Activated CD4-positive, CD25-positive, alpha-beta regulatory T cell treated with anti-CD3 and anti-CD28 coated beads, Interleukin-2, amount 50 U/mL, for 16 hours (primary cell): ENCODE measurements at regions not wholly inside any gene's neighbourhood (a gene's known extent, or its start where the extent isn't known, plus 50 kb on each side); places are given as distances from the start of the nearest gene placed in this dataset.

Experiments used
- DNase-seq: peaks from one replicate; pipeline ENCODE4 v3.0.0-alpha.2; 2020; ENCODE audit warnings: low read depth, low spot score

DNA sequence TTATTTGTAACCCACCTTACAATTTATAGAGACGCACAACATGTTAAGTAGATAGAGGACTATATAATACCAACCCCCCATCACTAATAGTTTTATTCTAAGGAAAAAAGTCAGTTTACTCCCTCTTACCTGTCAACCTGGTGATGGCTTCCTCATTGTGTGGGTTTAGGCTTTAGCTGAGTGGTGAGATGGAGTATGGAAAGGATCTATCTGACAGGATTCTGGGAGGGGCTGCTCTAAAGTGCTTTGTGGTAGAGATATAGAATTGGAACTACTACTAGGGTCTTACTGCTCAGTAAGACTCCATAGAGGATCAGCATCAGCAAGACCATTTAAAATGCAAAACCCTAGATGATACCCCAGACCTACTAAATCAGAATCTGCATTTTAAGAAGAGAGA lies 82.1 kb upstream of the IFNE start:
- no peak for DNase-seq

DNA sequence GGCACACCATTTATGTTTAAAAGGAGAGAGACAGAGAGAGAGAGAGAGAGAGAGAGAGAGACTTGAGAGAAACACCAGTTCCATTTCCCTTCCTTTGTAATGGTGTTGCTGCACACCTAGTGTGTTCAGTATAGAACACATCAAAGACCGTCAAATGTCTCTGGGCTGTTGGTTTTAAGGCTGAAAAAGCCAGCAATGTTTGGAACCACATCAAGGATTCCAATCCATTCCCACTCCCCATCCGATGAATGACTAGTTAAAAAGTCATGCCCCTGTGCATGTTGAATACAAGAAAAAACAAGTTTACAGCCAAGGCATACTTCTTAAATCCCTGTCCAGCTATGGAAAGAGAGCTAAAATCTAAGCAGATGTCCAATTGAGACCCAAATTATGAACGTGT lies 83.0 kb upstream of the IFNE start:
- no peak for DNase-seq

DNA sequence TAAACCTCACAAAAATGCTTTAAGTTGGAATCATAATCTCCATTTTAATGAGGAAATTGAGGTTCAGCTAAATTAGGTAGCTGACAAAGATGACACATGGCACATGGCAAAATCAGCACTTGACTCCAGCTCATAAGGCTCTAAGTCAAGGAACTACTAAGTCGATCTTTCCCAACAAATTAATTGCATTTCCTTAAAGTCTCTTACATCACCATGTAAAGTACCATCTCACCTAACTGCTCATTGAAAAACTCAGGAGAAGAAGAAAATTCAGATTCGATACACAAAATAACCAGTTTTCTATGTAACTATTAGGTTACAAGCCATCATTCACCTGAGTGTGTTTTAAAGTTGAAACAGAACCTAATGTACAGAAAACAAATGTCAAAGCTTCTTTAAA lies 85.8 kb upstream of the IFNE start:
- DNase-seq = no peak

DNA sequence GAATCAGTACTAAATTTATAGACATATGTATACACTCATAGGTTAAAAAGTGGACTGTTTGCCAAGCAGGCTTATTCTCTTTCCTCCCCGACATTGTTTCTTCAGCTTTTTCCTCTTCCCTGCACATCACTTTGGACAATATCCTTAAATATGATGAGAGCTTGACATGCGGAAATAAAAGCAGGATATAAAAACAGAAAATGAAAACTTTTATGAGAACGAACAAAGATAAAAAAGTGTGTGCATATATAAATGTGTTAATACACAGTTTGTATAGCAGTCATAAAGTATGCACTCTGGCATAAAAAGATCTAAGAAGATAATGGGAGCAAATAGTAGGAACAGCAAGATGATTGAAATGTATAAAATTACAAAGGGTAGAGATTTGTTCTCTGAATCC lies 86.4 kb upstream of the IFNE start:
- DNase-seq = no peak

DNA sequence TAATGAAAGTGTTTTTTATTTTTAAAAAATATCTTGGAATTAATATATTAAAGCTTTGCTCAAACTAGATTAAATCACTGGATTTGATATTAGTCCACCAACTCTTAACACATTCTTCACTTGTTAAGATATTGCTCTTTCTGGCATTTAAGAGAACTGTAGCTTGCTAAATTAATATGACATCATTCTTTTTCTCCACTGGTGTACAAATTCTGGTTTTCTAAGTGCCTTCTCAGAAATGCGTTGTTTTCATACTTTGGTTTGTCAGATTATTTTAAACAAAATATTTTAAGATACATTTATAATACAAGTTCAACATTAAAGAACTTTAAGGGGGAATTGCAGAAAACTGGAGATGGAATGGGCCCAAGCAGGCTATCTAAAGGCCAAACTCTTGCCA lies 87.6 kb upstream of the IFNE start:
- DNase-seq = no peak

DNA sequence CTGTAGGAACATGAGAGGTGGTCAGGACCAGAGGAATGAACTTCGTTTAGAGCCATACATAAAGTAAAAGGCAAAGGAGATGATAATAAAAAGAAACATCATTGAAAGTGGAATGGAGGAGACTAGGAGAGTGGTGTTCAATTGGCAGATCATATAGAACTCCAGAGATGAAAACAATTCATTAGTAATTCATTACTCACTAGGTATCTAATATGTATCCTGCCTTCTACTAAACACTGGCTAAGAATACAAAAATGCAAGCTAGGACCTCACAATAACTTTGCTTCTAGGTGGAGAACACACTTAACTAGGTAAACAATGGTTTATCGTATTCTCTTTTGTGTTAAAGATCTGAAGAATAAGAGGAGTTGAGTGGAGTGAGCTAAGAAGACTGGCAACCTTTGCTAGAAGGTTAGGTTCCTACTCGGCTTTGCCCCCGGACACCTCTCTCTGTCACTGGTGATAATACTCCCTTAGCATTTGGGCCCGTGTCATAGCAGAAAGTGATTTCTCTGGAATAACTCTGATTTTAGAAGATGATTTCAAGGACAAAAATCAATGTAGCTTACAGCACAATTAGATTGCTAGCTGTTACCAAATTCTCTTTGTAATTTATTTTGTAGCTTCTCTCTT lies 88.6 kb upstream of the IFNE start:
- DNase-seq = no peak

DNA sequence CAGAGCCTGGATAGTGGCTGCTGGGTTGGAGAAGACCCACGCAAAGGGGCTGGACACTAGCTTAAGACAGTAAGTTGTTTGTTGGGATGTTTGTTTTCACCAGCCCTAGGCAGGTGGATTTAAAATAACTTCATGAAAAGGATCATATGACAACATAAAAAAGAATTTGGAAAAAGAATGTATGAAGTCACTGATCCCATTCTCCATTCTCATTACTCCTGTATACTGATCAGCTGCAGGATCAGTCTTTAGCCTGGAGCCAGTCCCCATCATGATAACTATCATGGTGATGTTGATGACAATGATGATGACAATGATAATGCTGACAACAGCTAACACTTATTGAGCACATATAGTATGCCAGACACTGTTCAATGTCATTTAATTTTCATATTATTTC lies 92.1 kb upstream of the IFNE start:
- DNase-seq = no peak

DNA sequence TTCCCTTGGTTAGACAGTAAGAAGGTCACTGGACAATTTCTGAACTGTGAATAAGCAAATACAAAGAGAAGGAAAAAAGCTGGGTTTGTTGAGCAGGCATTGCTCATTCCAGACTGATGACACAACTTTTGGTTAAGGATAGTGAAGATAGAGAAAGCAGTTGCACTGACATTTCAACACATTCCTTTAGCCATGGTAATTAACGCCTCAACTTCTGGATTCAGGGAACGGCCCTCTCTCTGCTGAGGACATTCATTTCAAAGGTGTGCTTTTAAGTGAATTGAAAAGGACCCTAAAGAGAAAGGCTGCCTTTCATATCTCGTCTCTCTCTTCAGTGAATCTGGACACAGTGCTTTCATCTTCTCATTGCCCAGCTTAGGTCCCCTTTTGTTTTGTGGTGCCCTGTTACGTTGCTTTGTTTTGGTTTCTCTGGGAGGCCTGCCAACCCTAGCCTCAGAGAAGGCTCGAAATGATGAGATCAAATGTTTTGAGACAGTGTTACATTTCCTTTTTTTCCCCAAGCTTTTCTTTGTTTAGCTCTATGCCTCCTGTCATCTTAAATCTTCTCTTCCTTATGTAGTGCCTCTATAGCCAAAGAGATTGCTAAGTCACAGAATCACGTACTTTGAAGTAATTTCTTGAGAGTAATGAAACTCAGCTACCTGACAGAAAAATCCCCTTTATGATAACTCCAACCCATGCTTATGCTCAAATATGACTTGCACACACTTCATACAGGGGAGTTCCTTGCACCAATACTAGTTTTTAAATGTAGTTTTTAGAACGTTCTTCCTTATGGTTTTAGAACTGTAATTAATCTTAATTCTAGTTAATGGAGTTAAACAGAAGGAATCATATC lies 94.4 kb upstream of the IFNE start:
- no peak for DNase-seq

DNA sequence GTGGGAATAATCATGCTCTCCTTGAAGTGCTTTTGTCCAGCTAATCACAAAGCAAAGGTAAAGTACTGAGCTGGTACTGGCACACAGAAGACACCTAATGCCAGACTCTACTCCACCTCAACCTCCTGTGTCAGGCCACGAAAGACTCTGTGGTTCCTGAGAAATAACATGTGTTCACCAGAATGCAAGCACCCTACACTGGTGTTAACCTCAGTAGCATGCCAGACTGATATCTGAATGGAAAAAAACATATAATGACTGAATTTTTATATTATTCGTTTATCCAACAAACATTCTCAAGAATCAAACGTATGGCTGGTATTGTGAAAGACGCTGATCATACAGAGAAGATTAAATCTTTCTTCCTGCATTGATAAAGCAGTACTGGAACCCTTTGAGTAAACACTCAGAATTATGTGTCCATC lies 97.1 kb upstream of the IFNE start:
- DNase-seq = no peak

DNA sequence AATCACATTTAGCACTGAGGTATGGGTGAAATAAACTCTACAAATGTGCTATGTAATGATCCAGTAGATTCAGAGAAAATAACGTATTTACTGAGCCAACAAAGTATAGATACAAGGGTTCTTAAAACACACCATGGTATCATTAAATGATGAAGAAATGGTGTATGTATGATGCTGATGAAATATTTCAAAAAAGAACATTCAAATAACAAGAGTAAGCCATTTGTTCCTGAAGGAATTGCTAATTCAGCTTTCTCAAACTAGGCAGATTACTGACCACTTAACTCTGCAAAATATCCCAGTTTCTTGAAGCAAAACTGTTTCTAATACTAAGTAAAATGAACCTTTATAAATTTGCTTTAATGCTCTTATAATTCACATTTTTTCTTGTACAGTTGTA lies 97.6 kb upstream of the IFNE start:
- DNase-seq = no peak

DNA sequence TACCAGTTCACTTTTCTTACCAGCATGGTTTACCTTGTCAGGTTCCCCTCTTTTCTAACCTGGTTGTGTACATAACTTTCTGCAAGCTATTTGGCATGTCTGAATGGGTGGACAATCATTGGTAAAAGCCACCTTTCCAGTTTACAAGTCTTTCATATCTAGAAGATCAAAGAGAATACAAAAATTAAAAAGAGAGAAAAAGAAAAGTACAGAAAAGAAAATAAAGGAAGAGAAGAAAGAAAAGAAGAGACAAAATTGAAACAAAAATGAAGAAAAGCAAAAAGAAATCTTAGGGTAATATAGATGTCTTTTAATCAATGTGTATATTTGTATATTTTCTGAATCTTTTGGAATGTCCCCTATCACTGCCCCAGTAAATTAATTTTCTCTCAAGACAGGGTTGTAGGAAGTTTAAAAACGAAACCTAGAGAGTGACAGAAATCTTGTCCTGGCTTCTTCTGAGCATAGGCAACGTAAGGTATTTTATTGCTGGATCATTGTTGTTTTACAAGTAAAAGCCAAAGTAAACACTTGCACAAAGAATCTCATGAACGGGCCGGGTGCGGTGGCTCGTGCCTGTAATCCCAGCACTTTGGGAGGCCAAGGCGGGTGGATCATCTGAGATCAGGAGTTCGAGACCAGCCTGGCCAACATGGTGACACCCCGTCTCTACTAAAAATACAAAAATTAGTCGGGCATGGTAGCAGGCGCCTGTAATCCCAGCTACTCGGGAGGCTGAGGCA lies 98.7 kb upstream of the IFNE start:
- DNase-seq = no peak

DNA sequence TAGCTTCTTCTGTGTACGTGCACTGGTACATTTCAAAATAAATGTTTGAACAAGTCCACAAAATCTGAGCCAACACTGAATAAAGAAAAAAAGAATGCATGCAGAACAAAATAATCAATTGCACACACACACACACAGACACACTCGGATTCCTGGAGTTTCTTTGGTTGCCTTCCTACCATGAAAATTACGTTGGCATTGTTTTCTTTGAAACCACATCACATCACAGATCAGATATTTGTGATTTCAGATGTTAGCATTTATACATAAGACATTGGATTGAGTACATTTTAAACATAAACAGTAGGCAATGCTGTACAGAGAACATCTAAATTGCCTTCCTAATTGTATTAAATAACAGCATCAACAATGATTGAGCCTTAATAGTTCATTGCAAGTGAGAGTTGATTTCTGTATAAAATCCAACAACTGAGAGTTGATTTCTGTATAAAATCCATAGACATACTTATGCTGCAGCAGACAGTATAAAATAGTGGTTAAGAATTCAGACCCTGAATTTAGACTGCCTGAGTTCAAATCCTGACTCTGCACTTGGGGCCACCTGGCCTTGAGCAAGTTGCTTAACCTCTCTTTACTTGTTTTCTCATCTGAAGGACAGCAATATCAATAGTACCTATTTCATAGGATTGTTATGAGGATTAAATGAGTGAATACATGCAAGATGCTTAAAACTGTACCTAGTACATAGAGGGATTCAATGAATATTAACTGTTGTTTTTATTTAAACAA lies 101.7 kb upstream of the IFNE start:
- no peak for DNase-seq

DNA sequence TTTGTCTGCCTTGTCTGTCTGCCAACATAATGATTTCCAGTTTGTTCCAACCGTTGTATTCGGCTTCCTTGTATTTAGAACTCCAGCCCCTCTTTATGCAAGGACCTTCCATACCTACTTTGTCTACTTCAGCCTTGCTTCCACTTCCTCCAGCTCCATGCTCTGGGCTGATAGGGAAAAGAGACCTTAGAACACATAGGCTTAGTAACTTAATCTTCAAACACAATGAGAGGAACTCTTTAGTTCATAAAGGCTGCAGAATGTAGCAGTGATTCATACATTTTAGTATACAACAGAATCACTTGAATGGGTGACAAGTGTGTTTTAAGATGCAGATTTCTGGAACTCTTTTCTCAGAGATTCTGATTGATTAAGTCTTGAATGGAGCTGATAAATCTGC lies 102.8 kb upstream of the IFNE start:
- no peak for DNase-seq

DNA sequence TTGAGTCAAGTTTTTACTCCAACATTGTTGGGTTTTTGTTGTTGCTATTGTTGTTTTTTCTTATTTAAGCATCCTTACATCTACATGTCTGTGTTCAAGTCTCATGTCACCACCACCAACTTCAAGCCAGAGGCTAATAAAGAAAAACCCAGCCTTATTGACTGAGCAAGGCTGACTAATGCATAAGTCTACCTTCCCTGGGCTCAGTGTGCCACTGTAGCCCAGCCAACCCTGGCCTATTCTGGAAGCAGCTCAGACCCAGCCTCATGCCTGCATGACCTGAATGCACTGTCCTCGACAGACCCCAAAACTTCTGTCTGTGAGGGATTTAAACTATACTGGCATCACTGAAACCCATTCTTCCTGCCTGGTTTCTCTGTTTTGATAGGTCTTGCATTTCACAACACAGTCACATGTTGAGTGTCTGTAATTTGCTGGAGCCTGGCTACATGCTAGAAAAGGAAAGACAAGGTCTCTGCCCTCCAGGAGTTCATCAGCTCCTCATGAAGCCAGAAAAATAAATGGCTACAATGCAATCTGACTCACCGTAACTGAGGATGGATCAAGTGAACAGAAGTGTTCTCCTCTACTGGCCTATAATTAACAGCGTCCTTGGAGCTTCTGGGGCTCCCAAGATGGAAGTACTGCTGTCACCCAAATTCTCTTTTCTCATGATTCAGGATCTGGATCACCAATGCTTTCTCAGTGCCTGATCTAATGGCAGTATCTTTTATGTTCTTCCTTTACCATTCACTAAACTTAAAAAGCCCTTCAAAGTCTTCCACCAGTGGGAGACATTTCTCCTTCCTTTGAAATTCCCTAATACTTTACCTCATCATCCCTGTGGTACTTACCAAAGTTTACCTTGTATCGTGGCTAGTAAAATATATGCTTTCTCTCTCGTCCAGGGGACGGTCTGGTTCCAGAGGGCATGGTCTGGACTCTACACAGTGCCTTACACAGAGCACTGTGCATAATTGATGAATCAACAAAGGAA lies 103.9 kb upstream of the IFNE start:
- no peak for DNase-seq

DNA sequence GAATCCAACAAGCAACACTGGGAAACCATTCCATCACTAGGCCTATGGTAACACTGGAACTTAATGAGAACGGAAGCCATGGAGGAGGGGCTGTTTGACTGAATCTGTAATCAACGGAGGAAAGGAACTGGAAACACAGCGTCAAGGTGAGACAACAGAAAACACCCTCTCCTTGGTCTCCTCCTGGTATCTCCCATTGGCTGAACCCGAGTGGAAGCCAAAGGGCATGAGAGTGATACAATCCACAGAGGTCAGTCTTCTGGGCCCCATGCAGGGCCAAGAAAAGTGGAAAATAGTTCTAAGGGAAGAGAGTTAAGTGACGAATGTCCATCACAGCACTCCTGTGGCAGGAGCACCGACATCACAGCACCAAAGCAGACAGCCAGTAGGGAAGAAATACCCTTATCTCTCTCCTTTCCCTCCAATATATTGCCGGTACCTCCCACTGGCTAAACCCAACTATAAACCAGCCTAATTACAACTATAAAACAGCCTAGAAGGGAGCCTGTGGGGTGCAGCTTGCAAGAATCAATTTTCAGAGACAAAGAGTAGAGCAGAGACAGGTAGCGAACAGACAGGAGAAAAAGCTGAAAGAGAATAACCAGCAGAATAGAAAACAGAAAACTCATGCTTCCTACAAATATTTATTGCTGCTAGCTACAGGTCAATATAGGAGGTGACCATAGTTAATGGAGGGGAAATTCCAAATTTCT lies 107.4 kb upstream of the IFNE start:
- DNase-seq = no peak

DNA sequence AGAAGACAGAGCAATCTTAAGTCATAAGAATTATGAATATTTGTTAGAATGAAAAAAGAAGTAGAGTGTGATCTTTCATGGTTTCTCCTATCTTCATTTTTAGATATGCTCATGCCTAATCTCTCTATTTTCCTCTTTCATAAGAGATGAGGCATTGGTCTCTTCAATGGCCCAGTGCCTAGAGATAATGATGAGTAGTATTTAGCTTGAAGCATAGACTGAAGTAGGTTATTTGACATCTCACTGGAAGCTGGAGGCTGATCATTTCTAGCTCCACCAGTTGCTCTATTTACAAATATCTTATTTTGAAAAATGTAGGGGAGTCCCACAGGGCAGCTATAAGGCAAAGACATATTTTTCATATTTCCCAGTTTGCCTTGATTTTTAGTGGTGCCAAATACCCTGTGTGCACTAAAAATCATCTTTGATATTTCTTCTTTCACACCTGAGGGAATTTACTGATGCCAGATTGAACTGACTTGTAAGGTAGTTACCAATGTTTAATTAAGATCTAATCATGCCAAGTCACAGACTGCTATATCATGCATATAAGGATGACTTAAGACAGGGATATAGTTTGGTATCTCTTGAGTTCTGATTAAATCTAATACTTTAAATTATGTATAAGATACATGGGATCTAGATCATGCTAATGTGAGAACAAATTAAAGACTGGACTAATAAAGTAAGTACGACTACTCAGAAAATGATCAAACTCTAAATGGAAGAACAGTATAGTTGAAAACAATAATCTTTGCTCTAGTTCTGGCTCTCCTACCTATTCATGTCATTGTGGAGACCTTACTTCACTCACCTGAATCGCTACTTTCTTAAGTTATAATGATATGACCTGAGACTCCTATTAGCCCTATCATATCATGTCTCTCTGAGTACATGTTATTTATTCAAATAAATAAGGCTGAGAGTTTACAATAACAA lies 108.2 kb upstream of the IFNE start:
- DNase-seq = no peak

DNA sequence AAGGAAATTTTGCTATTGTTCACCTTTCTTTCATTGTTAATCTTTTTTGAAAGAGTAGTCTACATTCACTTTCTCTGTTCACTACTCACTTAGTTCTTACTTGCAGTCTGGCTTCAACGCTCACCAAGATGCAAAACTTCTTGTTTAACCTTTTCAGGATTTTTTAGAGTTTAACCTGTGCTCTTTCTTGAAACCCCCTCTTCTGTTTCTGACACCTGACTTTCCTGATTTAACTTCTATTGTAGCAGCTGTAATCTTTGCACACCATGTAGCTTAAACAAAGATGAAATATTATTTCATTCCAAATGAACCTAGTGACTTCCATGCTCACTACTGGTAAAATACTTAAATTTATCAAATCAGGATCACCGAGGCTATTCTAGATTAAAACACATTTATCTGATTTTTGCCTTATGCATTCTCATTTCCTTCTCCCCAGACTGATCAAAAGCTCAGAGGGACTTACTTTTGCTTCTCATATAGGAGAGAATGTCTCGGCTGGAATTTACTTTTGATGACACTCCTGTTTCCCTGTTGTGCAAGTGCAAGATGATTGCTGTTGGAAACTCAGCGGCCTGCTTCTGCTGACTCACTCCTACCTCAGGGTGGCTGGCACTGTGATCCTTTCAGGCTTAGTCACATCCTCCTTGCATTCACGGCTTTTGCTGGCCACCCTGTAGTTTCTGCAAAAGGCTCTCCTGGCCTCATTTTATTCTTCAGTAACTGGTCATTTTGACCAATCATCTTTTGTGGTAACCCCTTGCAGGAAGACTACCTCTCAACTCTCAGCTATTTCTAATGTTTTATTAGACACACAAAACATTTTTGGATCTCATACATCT lies 109.3 kb upstream of the IFNE start:
- no peak for DNase-seq

DNA sequence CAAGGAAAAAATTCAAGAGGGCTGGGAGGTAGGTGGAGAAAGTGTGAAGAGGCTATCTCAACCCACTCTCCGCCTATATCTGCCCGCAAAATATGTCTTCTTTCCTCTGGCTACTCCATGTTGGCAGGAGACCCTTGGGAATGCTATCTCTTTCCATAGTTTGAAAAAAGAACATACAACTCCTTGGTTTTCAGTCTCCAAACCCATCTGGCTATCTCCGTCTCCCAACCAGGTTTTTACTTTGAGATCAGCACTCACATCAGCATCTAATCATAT lies 109.9 kb upstream of the IFNE start:
- DNase-seq = no peak
